PC-9 (cell line): ENCODE measurements at regions not wholly inside any gene's neighbourhood (a gene's known extent, or its start where the extent isn't known, plus 50 kb on each side); places are given as distances from the start of the nearest gene placed in this dataset.

ENCODE experiments used
- CTCF ChIP-seq: fragments of 200-600 bp; sonication (generic); conservative IDR thresholded peaks from 2 replicates; pipeline ENCODE4 v1.6.1; 2017; ENCODE audit warnings: mixed run types, antibody characterized with exemption, mild to moderate bottlenecking, moderate library complexity
- EZH2 ChIP-seq: fragments of 200-600 bp; sonication (generic); IDR thresholded peaks from 2 replicates; pipeline ENCODE4 v1.8.0; 2017; ENCODE audit warnings: antibody characterized with exemption, low read depth

GRCh38 chr18:79597176-79597830, 82.3 kb upstream of the CTDP1 start:
- no peak for TF ChIP-seq CTCF
- no peak for TF ChIP-seq EZH2
